SU-DHL-6 (cell line): ENCODE measurements at regions not wholly inside any gene's neighbourhood (a gene's known extent, or its start where the extent isn't known, plus 50 kb on each side); places are given as distances from the start of the nearest gene placed in this dataset.

Experiments
- CTCF ChIP-seq: fragments of 200-600 bp; sonication (generic); IDR thresholded peaks from one replicate; pipeline ENCODE4 v1.5.1; 2017; ENCODE audit warnings: antibody characterized with exemption, mild to moderate bottlenecking, low read length, moderate library complexity; ENCODE audit not compliant: insufficient read depth, poor library complexity, severe bottlenecking
- EZH2phosphoT487 ChIP-seq: fragments of 200-600 bp; sonication (generic), shearing (Covaris generic); conservative IDR thresholded peaks from 2 replicates; pipeline ENCODE4 v1.6.1; 2018; ENCODE audit warnings: mild to moderate bottlenecking, antibody characterized with exemption, low read length, moderate library complexity, mixed read lengths

DNA sequence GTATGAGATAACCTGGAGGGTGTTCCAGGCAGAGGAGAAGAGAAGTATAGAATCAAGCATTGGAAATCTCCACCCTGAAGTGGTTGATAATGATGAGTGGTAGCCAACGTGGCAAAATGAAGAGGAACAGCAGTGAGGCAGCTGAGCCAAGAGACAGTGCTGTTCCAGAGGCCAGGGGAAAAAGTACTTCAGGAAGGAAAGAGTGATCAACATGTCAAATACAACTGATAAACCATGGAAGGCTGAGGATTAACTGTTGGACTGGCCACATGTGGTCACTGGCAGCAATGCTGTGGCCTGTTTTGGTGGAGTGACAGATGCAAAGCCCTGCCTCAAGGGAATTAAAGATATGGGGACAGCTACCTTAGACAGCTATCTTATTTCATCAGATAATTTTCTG lies 51.9 kb upstream of the RMP24 start:
- no peak for TF ChIP-seq CTCF
- no peak for TF ChIP-seq EZH2phosphoT487
